ENCODE measurements at regions not wholly inside any gene's neighbourhood (a gene's known extent, or its start where the extent isn't known, plus 50 kb on each side); places are given as distances from the start of the nearest gene placed in this dataset.

DNA sequence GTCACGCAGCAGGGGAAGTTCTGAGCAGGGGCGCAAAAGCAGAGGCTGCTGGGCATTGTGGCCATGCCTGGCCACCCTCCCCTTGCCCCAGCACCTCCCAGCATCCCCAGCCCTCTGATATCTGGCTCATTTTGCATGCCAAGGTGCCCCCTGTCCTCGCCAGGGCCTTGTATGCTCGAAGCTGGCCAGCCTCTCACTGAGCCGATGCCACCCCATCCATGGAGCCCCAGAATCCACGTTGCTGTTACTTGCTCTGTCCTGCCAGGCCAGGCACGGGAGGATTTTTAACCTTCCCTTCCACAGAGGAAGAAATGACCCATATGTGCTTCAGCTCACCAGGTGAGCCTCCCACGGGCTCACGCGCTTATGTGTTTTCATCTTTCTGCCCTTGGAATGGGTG, 413.4 kb downstream of the BCL11B start:
- TF ChIP-seq, protein P1, sequence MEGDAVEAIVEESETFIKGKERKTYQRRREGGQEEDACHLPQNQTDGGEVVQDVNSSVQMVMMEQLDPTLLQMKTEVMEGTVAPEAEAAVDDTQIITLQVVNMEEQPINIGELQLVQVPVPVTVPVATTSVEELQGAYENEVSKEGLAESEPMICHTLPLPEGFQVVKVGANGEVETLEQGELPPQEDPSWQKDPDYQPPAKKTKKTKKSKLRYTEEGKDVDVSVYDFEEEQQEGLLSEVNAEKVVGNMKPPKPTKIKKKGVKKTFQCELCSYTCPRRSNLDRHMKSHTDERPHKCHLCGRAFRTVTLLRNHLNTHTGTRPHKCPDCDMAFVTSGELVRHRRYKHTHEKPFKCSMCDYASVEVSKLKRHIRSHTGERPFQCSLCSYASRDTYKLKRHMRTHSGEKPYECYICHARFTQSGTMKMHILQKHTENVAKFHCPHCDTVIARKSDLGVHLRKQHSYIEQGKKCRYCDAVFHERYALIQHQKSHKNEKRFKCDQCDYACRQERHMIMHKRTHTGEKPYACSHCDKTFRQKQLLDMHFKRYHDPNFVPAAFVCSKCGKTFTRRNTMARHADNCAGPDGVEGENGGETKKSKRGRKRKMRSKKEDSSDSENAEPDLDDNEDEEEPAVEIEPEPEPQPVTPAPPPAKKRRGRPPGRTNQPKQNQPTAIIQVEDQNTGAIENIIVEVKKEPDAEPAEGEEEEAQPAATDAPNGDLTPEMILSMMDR (conservative IDR thresholded peaks at IDR 0.05 in 1 of 2, IDR thresholded peaks at IDR 0.05 in 1 of 2; ENCODE audit: extremely low read depth in 1 of 2, insufficient read depth in 1 of 2, low read depth in 1 of 2, low read length in 2 of 2), result no peak
- TF ChIP-seq EZH2 (IDR thresholded peaks at IDR 0.05; ENCODE audit: borderline replicate concordance, low read length), result no peak

Data from mammary epithelial cell (primary cell).